Heart right ventricle (tissue), 16 donors: ENCODE measurements at regions not wholly inside any gene's neighbourhood (a gene's known extent, or its start where the extent isn't known, plus 50 kb on each side); places are given as distances from the start of the nearest gene placed in this dataset.

Source experiments
- ATAC-seq, 8 donors: fragments of 200-7000 bp; cut with Tn5 transposase; one replicate each; pipeline ENCODE4 v1.9.1; 2020; ENCODE audit warnings: mild to moderate bottlenecking in 8 of 8, moderate library complexity in 8 of 8, moderate number of reproducible peaks in 1 of 8
- DNase-seq, 2 donors: peaks; one replicate each; pipeline ENCODE4 v3.0.0-alpha.2; 2020
- H3K27ac ChIP-seq, 10 donors: fragments of 200-600 bp; sonication (generic) in 2 of 10; one replicate each; pipeline versions ENCODE4 v1.5.0 to v1.8.0; 2020 to 2022; ENCODE audit warnings: mild to moderate bottlenecking in 3 of 10
- H3K27me3 ChIP-seq, 7 donors: fragments of 200-600 bp; one replicate each; pipeline ENCODE4 v1.8.0; 2021 to 2022; ENCODE audit warnings: mild to moderate bottlenecking in 2 of 7
- H3K36me3 ChIP-seq, 9 donors: fragments of 200-600 bp; sonication (generic) in 1 of 9; one replicate each; pipeline versions ENCODE4 v1.5.0 to v1.8.0; 2020 to 2022; ENCODE audit warnings: mild to moderate bottlenecking in 2 of 9
- H3K4me1 ChIP-seq, 9 donors: fragments of 200-600 bp; sonication (generic) in 1 of 9; one replicate each; pipeline versions ENCODE4 v1.5.0 to v1.8.0; 2020 to 2022; ENCODE audit warnings: mild to moderate bottlenecking in 4 of 9
- H3K4me3 ChIP-seq, 10 donors: fragments of 200-600 bp; sonication (generic) in 2 of 10; one replicate each; pipeline versions ENCODE4 v1.5.0 to v1.8.0; 2020 to 2022; ENCODE audit warnings: mild to moderate bottlenecking in 7 of 10, moderate library complexity in 2 of 10
- H3K9me3 ChIP-seq, 11 donors: fragments of 200-600 bp in 10 of 11; sonication (generic) in 2 of 11; one replicate each; pipeline versions ENCODE4 v1.5.0 to v1.8.0; 2013 to 2022; ENCODE audit warnings: mild to moderate bottlenecking in 2 of 11, control low read depth in 1 of 11, moderate library complexity in 1 of 11
- WGBS, 2 donors: extraction: QIAGEN DNeasy Blood & Tissue Kit; methylation state at CpG; one replicate each; pipeline ENCODE4 v1.1.7; 2013; ENCODE audit warnings: inconsistent platforms in 1 of 2; 5-methylcytosine and 5-hydroxymethylcytosine counted together
- intact Hi-C, 10 donors: fragments of 100-400 bp; cut with DNase I; formaldehyde crosslinking; loops; one replicate each; pipeline versions ENCODE4 v1.11.1 to v1.14.2; 2022
- TF ChIP-seq, protein P1 (sequence below), 9 donors: fragments of 200-600 bp; sonication (generic) in 2 of 9; IDR thresholded peaks; one replicate each; pipeline versions ENCODE4 v1.5.0 to v1.8.0; 2021 to 2022; ENCODE audit warnings: antibody characterized with exemption in 9 of 9, mild to moderate bottlenecking in 5 of 9, moderate library complexity in 1 of 9
- donor health status: Arrhythmogenic right ventricular cardiomyopathy.
- donor health status: ischemic (EF 13 %, LVEDD 7.1; RV severe dilation, severe dysfunction).
- donor health status: healthy with polysubstance abuse.
- donor health status: DM: no; HTN: yes; CAD: no.
- donor health status: DM: no; HTN: no; CAD: no.
- donor health status: ischemic (EF 25% LVEDD 6.9; RV normal size, moderate dysfunction).
- donor health status: ischemic (EF 25% LVEDD 5.7; RV mildly dilated, moderate dysfunction).
- donor health status: healthy.
- donor health status: DM: yes; HTN: yes; CAD: no.
- donor health status: Ischemic cardiomyopathy.
- donor health status: ischemic (EF 35%, LVEDD 5.7; RV mildly dilated, moderate dysfunction).
- donor health status: nonischemic (EF 11% LVEDD 7.7; RV severe dilation, severe dysfunction).
- donor health status: DM: yes; HTN: yes; CAD: no.
- donor health status: PGD.
- donor health status: ischemic (EF 29% LVEDD 5.4; RV normal size, mild dysfunction).
- donor health status: nonischemic (EF 23%, LVEDD 6.1; RV moderate dilation, normal function).

DNA sequence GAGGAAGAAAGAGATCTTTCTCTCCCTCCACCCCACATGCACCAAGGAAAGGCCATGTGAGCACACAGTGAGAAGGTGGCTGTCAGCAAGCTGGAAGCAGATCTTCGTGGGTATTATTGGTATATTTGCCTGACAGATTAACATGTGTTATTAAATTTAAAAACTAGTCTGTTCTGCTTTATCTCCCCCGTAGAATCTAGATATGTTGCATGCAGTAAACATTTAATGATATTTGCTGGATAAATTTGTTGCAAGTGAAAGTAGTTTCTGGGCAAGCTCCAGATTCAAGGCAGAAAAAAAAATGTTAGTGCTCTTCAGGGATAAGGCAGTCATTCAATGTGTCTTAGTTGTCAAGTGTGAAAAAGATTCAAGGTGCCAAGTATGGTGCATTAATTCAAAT lies 215.0 kb upstream of the TAS2R1 start:
- DNase-seq = no peak
- Histone ChIP-seq H3K36me3 (no peaks in the 10 kb centered on the region), H3K4me1 (no peaks in the 10 kb centered on the region), H3K9me3 (peaks cover 0 to 22% (median 5%) of the 10 kb centered on the region in 11 donors), H3K4me3 (no peak overlapping the region), H3K27ac (no peak overlapping the region), H3K27me3 (no peaks in the 10 kb centered on the region)
- intact Hi-C loops = no loop called here
- TF ChIP-seq, protein P1, sequence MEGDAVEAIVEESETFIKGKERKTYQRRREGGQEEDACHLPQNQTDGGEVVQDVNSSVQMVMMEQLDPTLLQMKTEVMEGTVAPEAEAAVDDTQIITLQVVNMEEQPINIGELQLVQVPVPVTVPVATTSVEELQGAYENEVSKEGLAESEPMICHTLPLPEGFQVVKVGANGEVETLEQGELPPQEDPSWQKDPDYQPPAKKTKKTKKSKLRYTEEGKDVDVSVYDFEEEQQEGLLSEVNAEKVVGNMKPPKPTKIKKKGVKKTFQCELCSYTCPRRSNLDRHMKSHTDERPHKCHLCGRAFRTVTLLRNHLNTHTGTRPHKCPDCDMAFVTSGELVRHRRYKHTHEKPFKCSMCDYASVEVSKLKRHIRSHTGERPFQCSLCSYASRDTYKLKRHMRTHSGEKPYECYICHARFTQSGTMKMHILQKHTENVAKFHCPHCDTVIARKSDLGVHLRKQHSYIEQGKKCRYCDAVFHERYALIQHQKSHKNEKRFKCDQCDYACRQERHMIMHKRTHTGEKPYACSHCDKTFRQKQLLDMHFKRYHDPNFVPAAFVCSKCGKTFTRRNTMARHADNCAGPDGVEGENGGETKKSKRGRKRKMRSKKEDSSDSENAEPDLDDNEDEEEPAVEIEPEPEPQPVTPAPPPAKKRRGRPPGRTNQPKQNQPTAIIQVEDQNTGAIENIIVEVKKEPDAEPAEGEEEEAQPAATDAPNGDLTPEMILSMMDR (IDR thresholded peaks at IDR 0.05) = no peak
- WGBS, 2 donors = 73 to 74% methylated on average over 2 of the region's 2 CpGs
- ATAC-seq = no peak

DNA sequence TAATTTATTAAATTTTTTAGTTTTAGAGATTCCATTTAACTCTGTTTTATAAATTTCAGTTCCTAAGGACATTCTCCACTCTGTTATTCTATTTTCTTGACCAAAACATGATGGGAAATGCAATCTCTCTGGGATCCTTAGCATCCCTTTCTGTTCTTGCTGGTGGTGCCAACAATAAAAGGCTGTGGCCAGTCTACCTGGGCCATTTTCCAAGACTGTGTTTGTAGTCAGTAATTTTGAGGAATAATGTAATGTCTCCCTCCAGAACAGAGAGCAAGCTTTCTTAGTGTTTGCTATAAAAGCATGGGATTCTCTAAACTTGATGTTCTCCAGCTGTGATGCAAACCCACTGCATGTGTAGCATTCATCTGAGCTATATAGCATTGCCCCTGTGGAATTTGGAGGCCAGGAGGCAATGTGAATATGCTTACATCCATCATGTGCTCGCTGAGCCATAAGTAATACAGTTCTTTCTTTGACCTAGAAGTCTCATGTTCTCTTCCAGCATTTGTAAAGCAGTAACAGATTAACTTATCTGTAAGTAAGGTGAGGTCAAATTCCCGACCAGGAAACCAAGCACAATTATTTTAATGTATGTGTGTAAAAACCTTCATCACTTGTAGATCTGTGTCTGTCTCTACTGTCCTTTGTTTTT lies 211.5 kb upstream of the TAS2R1 start:
- Histone ChIP-seq H3K27me3 (no peaks in the 10 kb centered on the region), H3K4me3 (no peak overlapping the region), H3K4me1 (no peaks in the 10 kb centered on the region), H3K36me3 (no peaks in the 10 kb centered on the region), H3K27ac (no peak overlapping the region), H3K9me3 (peaks cover 0 to 22% (median 5%) of the 10 kb centered on the region in 11 donors)
- TF ChIP-seq, protein P1 (IDR thresholded peaks at IDR 0.05) = no peak
- no peak for DNase-seq
- ATAC-seq = no peak
- 78% methylated on average over 2 of the region's 2 CpGs for WGBS, 2 donors
- intact Hi-C loops = no loop called here

DNA sequence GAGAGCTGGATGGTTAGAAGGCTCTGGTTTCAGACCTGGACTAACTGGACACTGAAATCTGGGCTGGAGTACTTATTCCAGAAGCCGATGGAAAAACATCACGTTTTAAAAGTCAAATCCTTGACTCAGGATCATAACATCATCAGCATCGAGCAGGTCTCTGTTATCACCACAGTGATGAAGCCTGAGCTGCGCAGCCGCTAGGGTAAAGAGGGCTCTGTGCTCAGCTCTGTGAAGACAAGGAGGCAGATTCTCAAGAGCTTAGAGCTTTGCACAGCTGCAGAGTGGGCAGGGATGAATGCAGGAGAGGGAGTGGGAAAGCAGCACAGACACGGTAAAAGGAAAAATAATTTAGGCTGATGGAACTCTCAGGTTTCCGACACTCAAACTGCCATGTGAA lies 208.8 kb upstream of the TAS2R1 start:
- no peak overlapping the region for H3K4me3 ChIP-seq
- intact Hi-C loops = loop anchor here in 1 of 10 donors (10.0 kb wide), 1 partner anchor 284 kb away; no protein-coding TSS in a partner anchor

DNA sequence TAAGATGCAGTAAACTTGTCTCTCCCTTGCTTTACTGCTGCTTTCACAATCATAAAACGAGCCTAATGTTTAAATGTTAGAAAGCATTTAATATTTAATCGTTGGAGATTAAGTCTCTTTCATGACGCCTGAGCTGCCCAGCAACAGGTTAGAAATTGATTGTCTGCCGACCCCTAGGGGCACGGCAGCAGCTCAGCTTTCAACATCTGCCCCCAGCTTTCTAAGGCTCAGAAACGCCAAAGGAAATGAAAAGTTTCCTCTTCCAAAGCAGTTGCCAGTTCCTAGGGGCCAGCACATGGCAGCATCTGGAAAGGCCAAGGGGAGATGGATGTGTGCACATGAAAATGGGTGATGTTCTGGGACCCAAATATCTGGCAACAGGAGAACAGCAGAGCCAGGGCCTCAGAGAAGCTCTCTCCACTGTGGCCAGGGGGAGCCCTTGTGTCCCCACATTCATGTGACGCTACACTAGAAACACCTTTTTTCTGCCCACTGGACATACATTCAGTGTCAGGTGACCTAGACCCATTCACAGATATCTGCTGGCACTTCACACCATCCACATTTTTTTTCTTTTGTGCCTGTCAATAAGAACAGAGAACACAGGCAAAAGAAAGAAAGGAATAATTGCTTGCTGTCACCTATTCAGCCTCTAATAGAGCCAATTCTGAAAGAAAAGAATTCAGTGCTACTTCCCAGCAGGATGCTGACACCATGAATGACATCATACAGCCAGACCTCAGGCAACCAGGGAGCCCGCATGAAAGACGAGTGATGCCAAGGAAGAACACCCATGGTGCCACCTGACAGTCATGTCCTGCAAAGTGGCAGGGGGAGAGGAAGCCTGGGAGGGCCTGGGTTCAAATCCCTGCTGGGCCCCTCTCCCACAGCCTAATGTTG lies 205.0 kb upstream of the TAS2R1 start:
- peak in 1 of 8 donors; percentile 34 for ATAC-seq
- intact Hi-C loops = loop anchor here in 1 of 10 donors (10.0 kb wide), 1 partner anchor 280 kb away; no protein-coding TSS in a partner anchor

More for the DNA sequence above, 208.8 kb upstream of the TAS2R1 start:
- ATAC-seq = no peak
- peaks cover 0 to under 1% (median 0%) of the 10 kb centered on the region in 7 donors for H3K27me3 ChIP-seq
- H3K4me1 ChIP-seq = no peaks in the 10 kb centered on the region
- no peaks in the 10 kb centered on the region for H3K36me3 ChIP-seq
- H3K27ac ChIP-seq = no peak overlapping the region
- WGBS, 2 donors = 52 to 56% methylated on average over 7 of the region's 7 CpGs
- TF ChIP-seq, protein P1 (IDR thresholded peaks at IDR 0.05) = no peak
- peaks cover 0 to 22% (median 5%) of the 10 kb centered on the region in 11 donors for H3K9me3 ChIP-seq
- no peak for DNase-seq

More for the DNA sequence above, 205.0 kb upstream of the TAS2R1 start:
- Histone ChIP-seq H3K9me3 (no peaks in the 10 kb centered on the region), H3K4me1 (no peaks in the 10 kb centered on the region), H3K4me3 (no peak overlapping the region), H3K36me3 (no peaks in the 10 kb centered on the region), H3K27me3 (peaks cover 0 to 3% (median 0%) of the 10 kb centered on the region in 7 donors), H3K27ac (no peak overlapping the region)
- WGBS, 2 donors = 34 to 39% methylated on average over 9 of the region's 9 CpGs
- DNase-seq = no peak
- TF ChIP-seq, protein P1 (IDR thresholded peaks at IDR 0.05) = peak in 6 of 9 donors; percentile 7 to 42 (median 19)
